OCI-LY7 (cell line): ENCODE measurements at regions not wholly inside any gene's neighbourhood (a gene's known extent, or its start where the extent isn't known, plus 50 kb on each side); places are given as distances from the start of the nearest gene placed in this dataset.

Experiments
- BruUV-seq: library from RNA; stranded (reverse); fragments of 400-500 nt; replicated peaks from 2 replicates; lab custom pipeline; 2021; lab: Mats Ljungman, UMichigan
- CTCF ChIA-PET: fragments of 300-600 bp; sonication (Branson Sonifier 250); formaldehyde crosslinking; loops from one replicate; lab custom pipeline; 2022; ENCODE audit warnings: antibody characterized with exemption; ENCODE audit not compliant: unreplicated experiment; lab: Charles Lee
- POLR2A ChIA-PET: fragments of 300-600 bp; sonication (Branson Sonifier 250); formaldehyde crosslinking; loops from one replicate; lab custom pipeline; 2022; ENCODE audit warnings: antibody characterized with exemption; lab: Charles Lee
- DNase-seq: peaks from one replicate; pipeline ENCODE4 v3.0.0-alpha.2; 2015; ENCODE audit warnings: low spot score
- H2AFZ ChIP-seq: fragments of 200-600 bp; sonication (generic), shearing (Covaris generic); 2 replicates; pipeline ENCODE4 v1.6.1; 2014; ENCODE audit warnings: mild to moderate bottlenecking, antibody characterized with exemption, low read length, moderate library complexity
- H3K27ac ChIP-seq: fragments of 200-600 bp; sonication (generic); 2 replicates; pipeline ENCODE4 v1.5.1; 2014; ENCODE audit warnings: mixed run types, low read depth, mild to moderate bottlenecking, moderate library complexity, low read length, inconsistent platforms; ENCODE audit not compliant: poor library complexity, severe bottlenecking
- H3K36me3 ChIP-seq: fragments of 200-600 bp; sonication (generic); 2 replicates; pipeline ENCODE4 v1.6.1; 2014; ENCODE audit warnings: mild to moderate bottlenecking, antibody characterized with exemption, low read length, moderate library complexity, mixed read lengths; ENCODE audit not compliant: insufficient read depth
- H3K4me1 ChIP-seq: fragments of 200-600 bp; sonication (generic); 2 replicates; pipeline ENCODE4 v1.5.1; 2014; ENCODE audit warnings: mild to moderate bottlenecking, low read length; ENCODE audit not compliant: insufficient read depth, poor library complexity, severe bottlenecking
- H3K4me2 ChIP-seq: fragments of 200-600 bp; sonication (generic); 2 replicates; pipeline ENCODE4 v1.6.1; 2014; ENCODE audit warnings: mild to moderate bottlenecking, low read length
- H3K4me3 ChIP-seq: fragments of 200-600 bp; sonication (generic); 2 replicates; pipeline ENCODE4 v1.5.1; 2014; ENCODE audit warnings: mild to moderate bottlenecking, low read depth, low read length; ENCODE audit not compliant: poor library complexity, severe bottlenecking
- H3K79me2 ChIP-seq: fragments of 200-600 bp; sonication (generic); 2 replicates; pipeline ENCODE4 v1.6.1; 2016; ENCODE audit warnings: low read depth, mild to moderate bottlenecking, low read length, moderate library complexity, mixed read lengths; ENCODE audit not compliant: insufficient read depth
- H3K9me2 ChIP-seq: fragments of 200-600 bp; sonication (generic); 2 replicates; pipeline ENCODE4 v1.6.1; 2016; ENCODE audit warnings: mild to moderate bottlenecking, low read length, mixed read lengths; ENCODE audit not compliant: insufficient read depth
- H3K9me3 ChIP-seq: fragments of 200-600 bp; sonication (generic); 2 replicates; pipeline ENCODE4 v1.6.1; 2014; ENCODE audit warnings: mild to moderate bottlenecking, mixed run types, low read length, mixed read lengths
- H4K20me1 ChIP-seq: fragments of 200-600 bp; sonication (generic); 2 replicates; pipeline ENCODE4 v1.6.1; 2014; ENCODE audit warnings: mild to moderate bottlenecking, antibody characterized with exemption, low read length, moderate library complexity, mixed read lengths; ENCODE audit not compliant: insufficient read depth
- EZH2phosphoT487 ChIP-seq: fragments of 200-600 bp; sonication (generic); IDR thresholded peaks from 2 replicates; pipeline ENCODE4 v1.6.1; 2018; ENCODE audit warnings: low read depth, borderline replicate concordance, mild to moderate bottlenecking, mixed run types, antibody characterized with exemption, low read length, moderate library complexity, mixed read lengths
- intact Hi-C: fragments of 100-400 bp; cut with micrococcal nuclease; formaldehyde crosslinking; loops from one replicate; pipeline ENCODE4 v1.10.0; 2022; ENCODE audit not compliant: unreplicated experiment
- TF ChIP-seq, protein P1 (sequence below): fragments of 200-600 bp; sonication (generic); conservative IDR thresholded peaks from 2 replicates; pipeline ENCODE4 v1.5.1; 2014; ENCODE audit warnings: mild to moderate bottlenecking, antibody characterized with exemption, low read length, moderate library complexity, mixed read lengths

DNA sequence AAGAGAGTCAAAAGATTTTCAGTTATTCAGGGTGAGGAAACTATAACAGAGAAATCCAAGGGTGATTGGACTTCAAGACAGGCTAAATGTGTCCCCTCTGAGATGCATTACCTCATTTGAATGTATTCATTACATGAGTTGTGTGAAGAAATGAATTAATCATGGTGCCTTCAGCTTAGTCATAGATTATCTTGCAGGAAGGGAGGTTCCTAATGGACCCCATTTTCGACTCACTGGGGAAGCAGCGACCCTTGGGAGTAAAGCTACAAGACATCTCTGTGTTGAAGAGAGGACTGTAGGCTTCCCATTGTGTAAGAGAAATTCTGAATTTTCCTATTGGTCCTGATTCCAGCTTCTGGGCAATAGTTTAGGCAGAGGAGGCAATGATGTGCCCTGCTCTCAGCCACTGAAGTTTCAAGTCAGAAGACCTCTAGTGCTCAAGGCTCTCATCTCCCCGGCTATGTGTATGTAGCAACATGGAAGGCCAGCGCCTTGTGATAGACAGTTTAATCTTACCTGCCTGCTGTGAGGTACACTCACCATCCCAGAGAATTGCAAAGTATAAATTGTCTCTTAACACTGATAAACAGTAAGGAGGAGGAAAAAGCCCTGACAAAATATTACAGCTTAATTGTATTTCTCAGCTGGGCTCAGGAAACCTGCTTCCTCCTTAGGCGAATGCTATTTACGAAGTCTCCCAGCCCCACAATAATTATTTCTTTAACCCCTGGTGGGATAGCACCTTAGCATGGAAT lies 133.8 kb downstream of the PDCD6IP start:
- ChIA-PET CTCF (no interaction called here), POLR2A (no interaction called here)
- intact Hi-C loops, result no loop called here

DNA sequence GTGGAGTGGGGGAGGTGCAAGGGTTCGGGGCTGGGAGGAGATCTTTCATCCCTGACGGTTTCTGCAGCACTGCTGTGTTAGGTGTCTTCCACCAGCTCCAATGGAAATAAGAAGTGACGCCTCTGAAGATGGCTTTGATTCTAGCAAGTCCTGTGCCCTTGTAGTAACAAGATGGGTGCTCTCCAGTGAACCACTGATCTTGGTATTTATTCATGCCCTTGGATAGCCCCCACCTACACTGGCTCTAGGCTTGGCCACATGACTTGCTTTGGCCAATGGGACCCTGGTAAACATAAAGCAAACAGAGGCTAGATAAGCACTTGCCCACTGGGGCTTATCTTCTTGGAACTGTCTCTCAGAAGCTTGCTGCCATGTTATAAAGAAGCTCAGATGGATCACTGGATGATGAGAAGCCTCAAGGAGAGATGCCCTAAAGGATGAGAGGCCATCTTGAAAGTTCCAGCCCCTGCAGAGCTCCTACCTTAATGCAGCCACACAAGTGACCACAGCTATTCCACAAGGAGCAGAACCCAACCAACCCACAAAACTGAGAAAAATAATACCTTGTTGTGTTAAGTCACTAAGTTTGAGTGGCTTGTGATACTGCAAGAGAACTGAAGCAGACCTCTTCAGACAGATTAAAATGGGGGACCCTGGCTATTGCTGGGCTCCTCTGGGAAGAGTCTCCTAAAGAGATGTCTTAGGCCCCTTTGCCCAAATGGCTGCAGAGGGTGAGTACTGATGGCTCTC lies 137.9 kb downstream of the PDCD6IP start:
- H2AFZ ChIP-seq, result no peak overlapping the region
- TF ChIP-seq, protein P1, sequence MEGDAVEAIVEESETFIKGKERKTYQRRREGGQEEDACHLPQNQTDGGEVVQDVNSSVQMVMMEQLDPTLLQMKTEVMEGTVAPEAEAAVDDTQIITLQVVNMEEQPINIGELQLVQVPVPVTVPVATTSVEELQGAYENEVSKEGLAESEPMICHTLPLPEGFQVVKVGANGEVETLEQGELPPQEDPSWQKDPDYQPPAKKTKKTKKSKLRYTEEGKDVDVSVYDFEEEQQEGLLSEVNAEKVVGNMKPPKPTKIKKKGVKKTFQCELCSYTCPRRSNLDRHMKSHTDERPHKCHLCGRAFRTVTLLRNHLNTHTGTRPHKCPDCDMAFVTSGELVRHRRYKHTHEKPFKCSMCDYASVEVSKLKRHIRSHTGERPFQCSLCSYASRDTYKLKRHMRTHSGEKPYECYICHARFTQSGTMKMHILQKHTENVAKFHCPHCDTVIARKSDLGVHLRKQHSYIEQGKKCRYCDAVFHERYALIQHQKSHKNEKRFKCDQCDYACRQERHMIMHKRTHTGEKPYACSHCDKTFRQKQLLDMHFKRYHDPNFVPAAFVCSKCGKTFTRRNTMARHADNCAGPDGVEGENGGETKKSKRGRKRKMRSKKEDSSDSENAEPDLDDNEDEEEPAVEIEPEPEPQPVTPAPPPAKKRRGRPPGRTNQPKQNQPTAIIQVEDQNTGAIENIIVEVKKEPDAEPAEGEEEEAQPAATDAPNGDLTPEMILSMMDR, result no peak
- TF ChIP-seq EZH2phosphoT487, result no peak
- CTCF ChIA-PET, result no interaction called here
- no peak overlapping the region for H3K27ac ChIP-seq
- no peak for DNase-seq
- H3K36me3 ChIP-seq, result no peaks in the 10 kb centered on the region
- H3K79me2 ChIP-seq, result no peaks in the 10 kb centered on the region
- no peak overlapping the region for H3K4me2 ChIP-seq
- no TSS peak for BruUV-seq
- no peaks in the 10 kb centered on the region for H3K4me1 ChIP-seq
- H3K9me2 ChIP-seq, result no peaks in the 10 kb centered on the region
- no peaks in the 10 kb centered on the region for H4K20me1 ChIP-seq
- POLR2A ChIA-PET, result no interaction called here
- H3K9me3 ChIP-seq, result no peaks in the 10 kb centered on the region
- no peak overlapping the region for H3K4me3 ChIP-seq
- intact Hi-C loops, result no loop called here

More for the DNA sequence above, 133.8 kb downstream of the PDCD6IP start:
- DNase-seq, result no peak
- Histone ChIP-seq H3K27ac (no peak overlapping the region), H3K4me3 (no peak overlapping the region), H4K20me1 (no peaks in the 10 kb centered on the region), H2AFZ (no peak overlapping the region), H3K79me2 (no peaks in the 10 kb centered on the region), H3K9me2 (no peaks in the 10 kb centered on the region), H3K36me3 (no peaks in the 10 kb centered on the region), H3K9me3 (no peaks in the 10 kb centered on the region), H3K4me2 (no peak overlapping the region), H3K4me1 (no peaks in the 10 kb centered on the region)
- no TSS peak for BruUV-seq
- TF ChIP-seq, protein P1, result no peak
- TF ChIP-seq EZH2phosphoT487, result no peak
